Activated T-cell treated with anti-CD3 and anti-CD28 coated beads, Interleukin-2, amount 50 U/mL, for 1 hour (primary cell): ENCODE measurements at regions not wholly inside any gene's neighbourhood (a gene's known extent, or its start where the extent isn't known, plus 50 kb on each side); places are given as distances from the start of the nearest gene placed in this dataset.
"Not testable (repeated sequence)": the region's sequence is repeated elsewhere in the genome, so short reads cannot be mapped to it uniquely, and the experiment has no call there.

ENCODE experiments used
- DNase-seq: peaks from one replicate; pipeline ENCODE4 v3.0.0-alpha.2; 2020

- no peak for DNase-seq
These were observed 86.1 kb upstream of the SMIM30 start for GRCh38 chr7:113204415-113204814.

GRCh38 chr7:113202284-113202683 lies 83.9 kb upstream of the SMIM30 start:
- no peak for DNase-seq

GRCh38 chr7:113200281-113200680 lies 81.9 kb upstream of the SMIM30 start:
- no peak for DNase-seq

GRCh38 chr7:113199841-113200240 lies 81.5 kb upstream of the SMIM30 start:
- DNase-seq: no peak

GRCh38 chr7:113199136-113199535 lies 80.8 kb upstream of the SMIM30 start:
- no peak for DNase-seq

GRCh38 chr7:113198226-113198625 lies 79.9 kb upstream of the SMIM30 start:
- no peak for DNase-seq

- no peak for DNase-seq
These were observed 78.9 kb upstream of the SMIM30 start for GRCh38 chr7:113197274-113197673.

GRCh38 chr7:113188396-113188795 lies 70.0 kb upstream of the SMIM30 start:
- no peak for DNase-seq

GRCh38 chr7:113179313-113179712 lies 61.0 kb upstream of the SMIM30 start:
- no peak for DNase-seq

- no peak for DNase-seq
These were observed 58.5 kb upstream of the SMIM30 start for GRCh38 chr7:113176836-113177235.

GRCh38 chr7:113176180-113176579 lies 57.8 kb upstream of the SMIM30 start:
- DNase-seq: not testable (repeated sequence)

- DNase-seq: no peak
These were observed 57.3 kb upstream of the SMIM30 start for GRCh38 chr7:113175525-113176104.

GRCh38 chr7:113172726-113173125 lies 54.4 kb upstream of the SMIM30 start:
- no peak for DNase-seq

GRCh38 chr7:113170591-113170990 lies 52.2 kb upstream of the SMIM30 start:
- DNase-seq: no peak
